ENCODE measurements at regions not wholly inside any gene's neighbourhood (a gene's known extent, or its start where the extent isn't known, plus 50 kb on each side); places are given as distances from the start of the nearest gene placed in this dataset.
"Not testable (repeated sequence)": the region's sequence is repeated elsewhere in the genome, so short reads cannot be mapped to it uniquely, and the experiment has no call there.

DNA sequence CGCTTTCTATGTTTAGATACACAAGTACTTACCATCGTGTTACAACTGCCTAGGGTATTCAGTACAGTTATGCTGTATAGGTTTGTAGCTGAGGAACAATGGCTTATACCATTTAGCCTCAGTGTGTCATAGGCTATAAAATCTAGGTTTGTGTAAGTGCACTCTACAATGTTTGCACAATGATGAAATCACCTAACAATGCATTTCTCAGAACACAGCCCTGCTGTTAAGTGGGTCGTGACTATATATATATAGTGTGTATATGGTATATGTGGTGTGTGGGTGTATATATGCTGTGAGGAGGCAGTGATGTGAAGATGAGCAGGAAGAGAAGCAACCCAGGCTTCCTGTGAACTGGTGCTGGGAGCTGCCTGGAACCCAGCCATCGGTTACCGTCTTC is 65.6 kb upstream of the MKI67 start:
- Histone ChIP-seq H3F3A (ENCODE audit: control insufficient read depth, insufficient read depth) (no peaks in the 10 kb centered on the region), H3K9me3 (ENCODE audit: control insufficient read depth, insufficient read depth, low read length) (no peaks in the 10 kb centered on the region), H3K4me2 (ENCODE audit: low read length) (no peak overlapping the region), H3K9me2 (replicated peaks; ENCODE audit: control insufficient read depth, low read length) (no peaks in the 10 kb centered on the region), H3K79me2 (ENCODE audit: control insufficient read depth, low read length) (no peaks in the 10 kb centered on the region), H3K36me3 (ENCODE audit: control insufficient read depth, low read length) (no peaks in the 10 kb centered on the region), H4K20me1 (ENCODE audit: control insufficient read depth, insufficient read depth, low read depth, low read length) (no peaks in the 10 kb centered on the region), H3K4me1 (ENCODE audit: control insufficient read depth, low read length) (no peaks in the 10 kb centered on the region), H3K4me3 (ENCODE audit: low read length) (no peak overlapping the region), H3K27me3 (ENCODE audit: control insufficient read depth, low read length) (peaks cover 3% of the 10 kb centered on the region), H3K27ac (ENCODE audit: low read depth, low read length) (no peak overlapping the region)
- TF ChIP-seq CTCF (IDR thresholded peaks at IDR 0.05; ENCODE audit: low read depth, low read length, poor library complexity, severe bottlenecking): no peak
- no peak for TF ChIP-seq EZH2phosphoT487 (IDR thresholded peaks at IDR 0.05; ENCODE audit: borderline replicate concordance, low read length)

GRCh38 chr10:128201826-128202225 is 75.6 kb upstream of the MKI67 start:
- not testable (repeated sequence) for H3K36me3 ChIP-seq (ENCODE audit: control insufficient read depth, low read length); H3K4me3 ChIP-seq (ENCODE audit: low read length); H3K4me1 ChIP-seq (ENCODE audit: control insufficient read depth, low read length); H3F3A ChIP-seq (ENCODE audit: control insufficient read depth, insufficient read depth); H3K27ac ChIP-seq (ENCODE audit: low read depth, low read length); H3K4me2 ChIP-seq (ENCODE audit: low read length); H3K9me3 ChIP-seq (ENCODE audit: control insufficient read depth, insufficient read depth, low read length); H4K20me1 ChIP-seq (ENCODE audit: control insufficient read depth, insufficient read depth, low read depth, low read length); H3K79me2 ChIP-seq (ENCODE audit: control insufficient read depth, low read length); H3K27me3 ChIP-seq (ENCODE audit: control insufficient read depth, low read length); H3K9me2 ChIP-seq (replicated peaks; ENCODE audit: control insufficient read depth, low read length)

DNA sequence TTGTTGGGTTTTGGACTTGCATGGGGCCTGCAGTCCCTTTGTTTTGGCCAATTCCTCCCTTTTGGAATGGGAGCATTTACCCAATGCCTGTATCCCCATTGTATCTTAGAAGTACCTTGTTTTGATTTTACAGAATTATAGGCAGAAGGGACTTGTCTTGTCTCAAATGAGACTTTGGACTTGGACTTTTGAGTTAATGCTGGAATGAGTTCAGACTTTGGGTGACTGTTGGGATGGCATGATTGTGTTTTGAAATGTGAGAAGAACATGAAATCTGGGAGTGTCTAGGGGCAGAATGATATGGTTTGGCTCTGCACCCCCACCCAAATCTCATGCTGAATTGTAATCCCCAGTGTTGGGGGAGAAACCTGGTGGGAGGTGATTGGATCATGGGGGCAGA is 76.8 kb upstream of the MKI67 start:
- Histone ChIP-seq H3K9me3 (ENCODE audit: control insufficient read depth, insufficient read depth, low read length) (0 out of 2 replicates have a peak, but pooled peaks cover 6% of the 10 kb centered on the region), H3K27me3 (ENCODE audit: control insufficient read depth, low read length) (no peaks in the 10 kb centered on the region), H3K4me2 (ENCODE audit: low read length) (no peak overlapping the region), H4K20me1 (ENCODE audit: control insufficient read depth, insufficient read depth, low read depth, low read length) (no peaks in the 10 kb centered on the region), H3K36me3 (ENCODE audit: control insufficient read depth, low read length) (no peaks in the 10 kb centered on the region), H3K4me1 (ENCODE audit: control insufficient read depth, low read length) (no peaks in the 10 kb centered on the region), H3K79me2 (ENCODE audit: control insufficient read depth, low read length) (no peaks in the 10 kb centered on the region), H3F3A (ENCODE audit: control insufficient read depth, insufficient read depth) (no peaks in the 10 kb centered on the region), H3K9me2 (replicated peaks; ENCODE audit: control insufficient read depth, low read length) (no peaks in the 10 kb centered on the region), H3K4me3 (ENCODE audit: low read length) (no peak overlapping the region), H3K27ac (ENCODE audit: low read depth, low read length) (no peak overlapping the region)
- no peak for TF ChIP-seq CTCF (IDR thresholded peaks at IDR 0.05; ENCODE audit: low read depth, low read length, poor library complexity, severe bottlenecking)
- no peak for TF ChIP-seq EZH2phosphoT487 (IDR thresholded peaks at IDR 0.05; ENCODE audit: borderline replicate concordance, low read length)

GRCh38 chr10:128205591-128205990 is 79.4 kb upstream of the MKI67 start:
- H3K4me3 ChIP-seq (ENCODE audit: low read length); H3K27me3 ChIP-seq (ENCODE audit: control insufficient read depth, low read length); H4K20me1 ChIP-seq (ENCODE audit: control insufficient read depth, insufficient read depth, low read depth, low read length); H3K4me2 ChIP-seq (ENCODE audit: low read length); H3K4me1 ChIP-seq (ENCODE audit: control insufficient read depth, low read length); H3K36me3 ChIP-seq (ENCODE audit: control insufficient read depth, low read length); H3K27ac ChIP-seq (ENCODE audit: low read depth, low read length); H3K79me2 ChIP-seq (ENCODE audit: control insufficient read depth, low read length); H3F3A ChIP-seq (ENCODE audit: control insufficient read depth, insufficient read depth); H3K9me2 ChIP-seq (replicated peaks; ENCODE audit: control insufficient read depth, low read length); H3K9me3 ChIP-seq (ENCODE audit: control insufficient read depth, insufficient read depth, low read length): not testable (repeated sequence)

Data from DOHH2 (cell line).